ENCODE measurements at regions not wholly inside any gene's neighbourhood (a gene's known extent, or its start where the extent isn't known, plus 50 kb on each side); places are given as distances from the start of the nearest gene placed in this dataset.

DNA sequence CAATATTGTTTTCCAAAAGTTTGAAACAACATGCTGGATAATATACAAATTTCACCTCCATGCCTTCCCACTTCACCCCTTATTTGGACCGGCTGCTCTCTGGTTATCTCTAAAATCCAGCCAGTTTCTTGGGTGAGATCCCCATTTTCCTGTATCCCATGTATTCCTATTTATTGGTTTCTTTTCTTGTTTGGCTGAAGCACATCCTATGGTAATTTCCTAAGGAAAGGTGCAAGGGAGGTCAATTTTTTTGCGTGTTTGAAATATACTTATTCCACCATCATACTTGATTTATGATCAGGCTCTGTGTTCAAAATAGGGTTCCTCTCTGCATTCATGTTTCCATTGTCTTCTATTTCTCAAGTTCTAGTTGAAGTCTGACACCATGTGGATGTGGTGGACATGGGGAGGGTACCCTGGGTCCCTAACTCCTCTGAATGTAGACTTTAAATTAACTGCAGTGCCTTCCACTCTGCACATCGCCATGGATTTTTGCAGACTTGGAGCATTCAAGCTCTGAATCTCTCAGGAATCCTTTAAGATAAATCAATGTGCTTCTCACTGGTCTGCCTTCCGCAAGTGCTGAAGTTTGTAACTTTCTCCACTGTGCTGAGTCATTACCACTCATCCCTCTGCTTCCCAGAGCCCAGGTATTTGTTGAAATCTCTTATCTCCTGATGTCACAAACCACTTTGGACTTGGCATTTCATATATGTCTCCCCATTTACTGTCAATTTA, 52.1 kb upstream of the TLE3 start (continued):
- TF ChIP-seq, protein P1, sequence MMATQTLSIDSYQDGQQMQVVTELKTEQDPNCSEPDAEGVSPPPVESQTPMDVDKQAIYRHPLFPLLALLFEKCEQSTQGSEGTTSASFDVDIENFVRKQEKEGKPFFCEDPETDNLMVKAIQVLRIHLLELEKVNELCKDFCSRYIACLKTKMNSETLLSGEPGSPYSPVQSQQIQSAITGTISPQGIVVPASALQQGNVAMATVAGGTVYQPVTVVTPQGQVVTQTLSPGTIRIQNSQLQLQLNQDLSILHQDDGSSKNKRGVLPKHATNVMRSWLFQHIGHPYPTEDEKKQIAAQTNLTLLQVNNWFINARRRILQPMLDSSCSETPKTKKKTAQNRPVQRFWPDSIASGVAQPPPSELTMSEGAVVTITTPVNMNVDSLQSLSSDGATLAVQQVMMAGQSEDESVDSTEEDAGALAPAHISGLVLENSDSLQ (IDR thresholded peaks at IDR 0.05) = 0 out of 2 replicates have a peak, but pooled peaks have one; percentile 12
- TF ChIP-seq ZNF75A (CRISPR knock-in tag; IDR thresholded peaks at IDR 0.05) (no peak), MAFF (IDR thresholded peaks at IDR 0.05; ENCODE audit: low read length) (peak; percentile 70), ZNF224 (CRISPR knock-in tag; IDR thresholded peaks at IDR 0.05) (no peak), MAFG (tag; conservative IDR thresholded peaks at IDR 0.05) (peak; percentile 74), SMARCA5 (IDR thresholded peaks at IDR 0.05) (no peak), POLR2H (tag; IDR thresholded peaks at IDR 0.05; ENCODE audit: low read depth) (no peak), MAFK (IDR thresholded peaks at IDR 0.05; ENCODE audit: low read length) (peak; percentile 71; the same call in 1 of the 2 replicates), TBL1XR1 (IDR thresholded peaks at IDR 0.05; ENCODE audit: low read length in 2 of 2) (no peak), JUND (IDR thresholded peaks at IDR 0.05; ENCODE audit: borderline replicate concordance, low read depth, low read length) (0 out of 2 replicates have a peak, but pooled peaks have one; percentile 18), JUND (tag; IDR thresholded peaks at IDR 0.05; ENCODE audit: borderline replicate concordance, low read depth, low read length) (peak; percentile 48; the same call in 1 of the 3 replicates), C11orf30 (IDR thresholded peaks at IDR 0.05; ENCODE audit: low read depth) (peak; percentile 71), ZNF431 (CRISPR knock-in tag; IDR thresholded peaks at IDR 0.05) (no peak), RAD21 (CRISPR knock-in tag; conservative IDR thresholded peaks at IDR 0.05 in 1 of 2, IDR thresholded peaks at IDR 0.05 in 1 of 2) (peak in 1 of 2 experiments; percentile 31; a peak in 2 of 4 replicates), NFE2 (IDR thresholded peaks at IDR 0.05; ENCODE audit: low read depth) (peak; percentile 91), ZEB2 (IDR thresholded peaks at IDR 0.05) (peak; percentile 34; the same call in 1 of the 2 replicates), BRCA1 (IDR thresholded peaks at IDR 0.05) (no peak), BRCA1 (CRISPR knock-in tag; IDR thresholded peaks at IDR 0.05) (no peak)
- TF ChIP-seq, protein P2, sequence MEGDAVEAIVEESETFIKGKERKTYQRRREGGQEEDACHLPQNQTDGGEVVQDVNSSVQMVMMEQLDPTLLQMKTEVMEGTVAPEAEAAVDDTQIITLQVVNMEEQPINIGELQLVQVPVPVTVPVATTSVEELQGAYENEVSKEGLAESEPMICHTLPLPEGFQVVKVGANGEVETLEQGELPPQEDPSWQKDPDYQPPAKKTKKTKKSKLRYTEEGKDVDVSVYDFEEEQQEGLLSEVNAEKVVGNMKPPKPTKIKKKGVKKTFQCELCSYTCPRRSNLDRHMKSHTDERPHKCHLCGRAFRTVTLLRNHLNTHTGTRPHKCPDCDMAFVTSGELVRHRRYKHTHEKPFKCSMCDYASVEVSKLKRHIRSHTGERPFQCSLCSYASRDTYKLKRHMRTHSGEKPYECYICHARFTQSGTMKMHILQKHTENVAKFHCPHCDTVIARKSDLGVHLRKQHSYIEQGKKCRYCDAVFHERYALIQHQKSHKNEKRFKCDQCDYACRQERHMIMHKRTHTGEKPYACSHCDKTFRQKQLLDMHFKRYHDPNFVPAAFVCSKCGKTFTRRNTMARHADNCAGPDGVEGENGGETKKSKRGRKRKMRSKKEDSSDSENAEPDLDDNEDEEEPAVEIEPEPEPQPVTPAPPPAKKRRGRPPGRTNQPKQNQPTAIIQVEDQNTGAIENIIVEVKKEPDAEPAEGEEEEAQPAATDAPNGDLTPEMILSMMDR (IDR thresholded peaks at IDR 0.05 in 2 of 3, conservative IDR thresholded peaks at IDR 0.05 in 1 of 3; ENCODE audit: insufficient read depth in 2 of 3, low read depth in 1 of 3, low read length in 3 of 3) = peak in 1 of 3 experiments; percentile 19; a peak in 1 of 6 replicates
- TF ChIP-seq, protein P3, sequence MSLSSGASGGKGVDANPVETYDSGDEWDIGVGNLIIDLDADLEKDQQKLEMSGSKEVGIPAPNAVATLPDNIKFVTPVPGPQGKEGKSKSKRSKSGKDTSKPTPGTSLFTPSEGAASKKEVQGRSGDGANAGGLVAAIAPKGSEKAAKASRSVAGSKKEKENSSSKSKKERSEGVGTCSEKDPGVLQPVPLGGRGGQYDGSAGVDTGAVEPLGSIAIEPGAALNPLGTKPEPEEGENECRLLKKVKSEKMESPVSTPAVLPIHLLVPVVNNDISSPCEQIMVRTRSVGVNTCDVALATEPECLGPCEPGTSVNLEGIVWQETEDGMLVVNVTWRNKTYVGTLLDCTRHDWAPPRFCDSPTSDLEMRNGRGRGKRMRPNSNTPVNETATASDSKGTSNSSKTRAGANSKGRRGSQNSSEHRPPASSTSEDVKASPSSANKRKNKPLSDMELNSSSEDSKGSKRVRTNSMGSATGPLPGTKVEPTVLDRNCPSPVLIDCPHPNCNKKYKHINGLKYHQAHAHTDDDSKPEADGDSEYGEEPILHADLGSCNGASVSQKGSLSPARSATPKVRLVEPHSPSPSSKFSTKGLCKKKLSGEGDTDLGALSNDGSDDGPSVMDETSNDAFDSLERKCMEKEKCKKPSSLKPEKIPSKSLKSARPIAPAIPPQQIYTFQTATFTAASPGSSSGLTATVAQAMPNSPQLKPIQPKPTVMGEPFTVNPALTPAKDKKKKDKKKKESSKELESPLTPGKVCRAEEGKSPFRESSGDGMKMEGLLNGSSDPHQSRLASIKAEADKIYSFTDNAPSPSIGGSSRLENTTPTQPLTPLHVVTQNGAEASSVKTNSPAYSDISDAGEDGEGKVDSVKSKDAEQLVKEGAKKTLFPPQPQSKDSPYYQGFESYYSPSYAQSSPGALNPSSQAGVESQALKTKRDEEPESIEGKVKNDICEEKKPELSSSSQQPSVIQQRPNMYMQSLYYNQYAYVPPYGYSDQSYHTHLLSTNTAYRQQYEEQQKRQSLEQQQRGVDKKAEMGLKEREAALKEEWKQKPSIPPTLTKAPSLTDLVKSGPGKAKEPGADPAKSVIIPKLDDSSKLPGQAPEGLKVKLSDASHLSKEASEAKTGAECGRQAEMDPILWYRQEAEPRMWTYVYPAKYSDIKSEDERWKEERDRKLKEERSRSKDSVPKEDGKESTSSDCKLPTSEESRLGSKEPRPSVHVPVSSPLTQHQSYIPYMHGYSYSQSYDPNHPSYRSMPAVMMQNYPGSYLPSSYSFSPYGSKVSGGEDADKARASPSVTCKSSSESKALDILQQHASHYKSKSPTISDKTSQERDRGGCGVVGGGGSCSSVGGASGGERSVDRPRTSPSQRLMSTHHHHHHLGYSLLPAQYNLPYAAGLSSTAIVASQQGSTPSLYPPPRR (CRISPR knock-in tag; IDR thresholded peaks at IDR 0.05; ENCODE audit: borderline replicate concordance) = no peak
